Neutrophil (primary cell): ENCODE measurements at regions not wholly inside any gene's neighbourhood (a gene's known extent, or its start where the extent isn't known, plus 50 kb on each side); places are given as distances from the start of the nearest gene placed in this dataset.

Experiments used
- H3K27ac ChIP-seq: fragments of 200-600 bp; sonication (generic); 2 replicates; pipeline ENCODE4 v1.5.1; 2016; ENCODE audit warnings: mild to moderate bottlenecking, moderate library complexity
- H3K27me3 ChIP-seq: fragments of 200-600 bp; sonication (generic); 2 replicates; pipeline ENCODE4 v1.6.0; 2016; ENCODE audit warnings: mild to moderate bottlenecking
- H3K36me3 ChIP-seq: fragments of 200-600 bp; sonication (generic); 2 replicates; pipeline ENCODE4 v1.5.1; 2017
- H3K4me1 ChIP-seq, 2 experiments: fragments of 200-600 bp in 1 of 2; sonication (generic) in 1 of 2; 1 replicate in 1 of 2; 2 replicates in 1 of 2; pipeline versions ENCODE4 v1.5.1 to v1.6.1; 2013 to 2016; ENCODE audit warnings: low read depth in 1 of 2, low read length in 1 of 2, mild to moderate bottlenecking in 1 of 2, moderate library complexity in 1 of 2; ENCODE audit not compliant: control insufficient read depth in 1 of 2, insufficient read depth in 1 of 2
- H3K4me3 ChIP-seq, 2 experiments: fragments of 200-600 bp in 1 of 2; sonication (generic) in 1 of 2; 1 replicate in 1 of 2; 2 replicates in 1 of 2; pipeline ENCODE4 v1.5.1; 2013 to 2016; ENCODE audit warnings: low read depth in 1 of 2, low read length in 1 of 2, mild to moderate bottlenecking in 1 of 2, moderate library complexity in 1 of 2
- H3K9me3 ChIP-seq: fragments of 200-600 bp; sonication (generic); 2 replicates; pipeline ENCODE4 v1.5.1; 2016
- CTCF ChIP-seq: fragments of 200-600 bp; sonication (generic); IDR thresholded peaks from 2 replicates; pipeline ENCODE4 v1.5.1; 2016; ENCODE audit warnings: antibody characterized with exemption

GRCh38 chr12:127223011-127223410 lies 1044.0 kb upstream of the TMEM132C start:
- H3K9me3 ChIP-seq = no peaks in the 10 kb centered on the region
- H3K27me3 ChIP-seq = no peaks in the 10 kb centered on the region
- H3K4me1 ChIP-seq = no peaks in the 10 kb centered on the region
- H3K4me3 ChIP-seq = no peak overlapping the region
- no peak for TF ChIP-seq CTCF
- H3K36me3 ChIP-seq = no peaks in the 10 kb centered on the region
- no peak overlapping the region for H3K27ac ChIP-seq

GRCh38 chr12:127223731-127224130 lies 1043.2 kb upstream of the TMEM132C start:
- Histone ChIP-seq H3K27me3 (no peaks in the 10 kb centered on the region), H3K4me3 (no peak overlapping the region), H3K36me3 (no peaks in the 10 kb centered on the region), H3K9me3 (no peaks in the 10 kb centered on the region), H3K4me1 (no peaks in the 10 kb centered on the region), H3K27ac (no peak overlapping the region)
- no peak for TF ChIP-seq CTCF

GRCh38 chr12:127230843-127231260 lies 1036.1 kb upstream of the TMEM132C start:
- H3K27me3 ChIP-seq = no peaks in the 10 kb centered on the region
- H3K36me3 ChIP-seq = no peaks in the 10 kb centered on the region
- no peak overlapping the region for H3K4me3 ChIP-seq
- H3K9me3 ChIP-seq = no peaks in the 10 kb centered on the region
- no peak overlapping the region for H3K27ac ChIP-seq
- TF ChIP-seq CTCF = no peak
- H3K4me1 ChIP-seq = no peaks in the 10 kb centered on the region

DNA sequence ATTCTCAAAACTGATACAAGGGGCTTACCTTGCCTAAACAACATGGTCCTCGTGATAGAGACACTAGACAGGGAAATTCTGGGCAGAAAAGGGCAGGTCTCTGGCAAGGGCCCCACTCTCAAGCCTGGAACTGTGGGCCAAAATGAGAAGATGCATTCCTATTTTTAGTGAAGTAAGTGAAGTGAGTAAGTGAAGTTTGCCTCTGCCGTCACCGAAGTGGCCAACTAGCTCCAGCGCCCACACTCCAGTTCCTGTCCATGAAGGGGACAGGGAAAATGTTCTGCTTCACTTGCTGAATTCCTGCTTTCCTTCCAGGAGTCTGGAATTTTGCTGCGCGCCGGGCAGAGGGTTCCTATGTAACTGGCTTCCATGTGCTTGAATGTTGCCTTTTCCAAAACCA lies 1035.6 kb upstream of the TMEM132C start:
- Histone ChIP-seq H3K27me3 (no peaks in the 10 kb centered on the region), H3K4me3 (no peak overlapping the region), H3K9me3 (no peaks in the 10 kb centered on the region), H3K4me1 (no peaks in the 10 kb centered on the region), H3K27ac (no peak overlapping the region), H3K36me3 (no peaks in the 10 kb centered on the region)
- TF ChIP-seq CTCF = no peak

DNA sequence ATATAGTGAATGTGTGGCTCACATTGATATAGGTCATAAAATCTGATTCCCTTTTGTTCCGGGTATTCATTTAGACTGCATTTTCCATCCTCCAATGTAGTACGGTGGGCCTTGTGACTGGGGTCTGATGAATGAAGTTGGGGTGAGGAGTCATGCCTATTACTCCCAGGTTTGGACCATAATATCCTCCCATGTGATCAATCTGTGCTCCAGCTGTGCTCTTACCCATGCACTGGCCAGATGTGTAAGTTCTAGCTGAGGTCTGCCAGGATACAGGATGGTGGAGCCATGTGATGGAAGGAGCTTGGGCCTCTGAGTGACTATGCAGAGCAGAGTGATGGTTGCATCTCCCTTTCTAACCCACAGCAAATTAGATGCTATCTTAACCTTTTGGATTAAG lies 1034.0 kb upstream of the TMEM132C start:
- no peak for TF ChIP-seq CTCF
- H3K36me3 ChIP-seq = no peaks in the 10 kb centered on the region
- H3K4me1 ChIP-seq = no peaks in the 10 kb centered on the region
- H3K27ac ChIP-seq = no peak overlapping the region
- no peak overlapping the region for H3K4me3 ChIP-seq
- no peaks in the 10 kb centered on the region for H3K9me3 ChIP-seq
- no peaks in the 10 kb centered on the region for H3K27me3 ChIP-seq

DNA sequence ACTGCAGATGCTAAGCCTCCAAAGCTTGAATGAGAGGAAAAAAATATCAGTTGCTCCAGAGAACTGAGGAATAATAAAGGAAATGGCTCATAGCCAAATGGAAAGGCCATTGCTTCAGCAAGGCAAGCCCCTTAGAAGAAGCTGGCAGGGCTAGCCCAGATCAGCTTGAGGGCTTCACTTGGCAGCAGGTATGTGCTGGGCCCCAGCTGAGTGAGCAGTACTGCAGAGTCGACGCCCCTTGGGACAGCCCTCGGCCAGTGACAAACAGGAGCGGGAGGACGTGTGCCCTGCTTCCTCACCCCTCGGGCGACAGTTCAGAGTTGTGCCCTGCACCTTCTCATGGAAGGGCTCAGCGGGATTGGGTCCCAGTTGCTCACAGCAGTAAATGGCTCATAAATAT lies 1031.2 kb upstream of the TMEM132C start:
- no peak overlapping the region for H3K27ac ChIP-seq

More for the DNA sequence above, 1031.2 kb upstream of the TMEM132C start:
- Histone ChIP-seq H3K4me3 (no peak overlapping the region), H3K4me1 (no peaks in the 10 kb centered on the region), H3K9me3 (no peaks in the 10 kb centered on the region), H3K36me3 (no peaks in the 10 kb centered on the region), H3K27me3 (no peaks in the 10 kb centered on the region)
- TF ChIP-seq CTCF = no peak
